Skeletal muscle cell (primary cell): ENCODE measurements at regions not wholly inside any gene's neighbourhood (a gene's known extent, or its start where the extent isn't known, plus 50 kb on each side); places are given as distances from the start of the nearest gene placed in this dataset.

Experiments used
- DNase-seq: peaks from one replicate; pipeline ENCODE4 v3.0.0-alpha.2; 2010; ENCODE audit warnings: low read depth
- H3K4me3 ChIP-seq: 2 replicates; pipeline ENCODE4 v1.5.1; 2011; ENCODE audit warnings: low read depth, mild to moderate bottlenecking, control low read depth, low read length, moderate library complexity

DNA sequence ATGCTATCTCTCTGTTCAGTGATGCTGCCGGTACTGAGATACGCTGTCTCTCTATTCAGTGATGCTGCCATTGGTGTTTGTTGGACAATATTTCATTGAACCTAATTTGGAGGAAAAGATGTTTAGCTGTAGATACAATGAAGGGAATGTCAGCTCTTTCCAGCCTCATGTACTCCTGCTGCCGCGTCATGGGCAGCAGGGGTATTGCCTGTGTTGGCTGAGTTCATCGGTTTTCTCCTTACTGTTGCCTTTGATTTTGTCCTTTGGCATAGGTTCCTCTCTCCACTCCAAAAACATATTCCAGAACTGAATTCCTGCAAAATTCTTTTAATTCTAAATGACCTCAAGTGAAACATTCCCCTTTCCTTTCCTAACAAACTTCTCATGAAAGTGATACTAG is 942.6 kb downstream of the NLGN4Y start:
- no peak for DNase-seq
- H3K4me3 ChIP-seq, result no peak overlapping the region

DNA sequence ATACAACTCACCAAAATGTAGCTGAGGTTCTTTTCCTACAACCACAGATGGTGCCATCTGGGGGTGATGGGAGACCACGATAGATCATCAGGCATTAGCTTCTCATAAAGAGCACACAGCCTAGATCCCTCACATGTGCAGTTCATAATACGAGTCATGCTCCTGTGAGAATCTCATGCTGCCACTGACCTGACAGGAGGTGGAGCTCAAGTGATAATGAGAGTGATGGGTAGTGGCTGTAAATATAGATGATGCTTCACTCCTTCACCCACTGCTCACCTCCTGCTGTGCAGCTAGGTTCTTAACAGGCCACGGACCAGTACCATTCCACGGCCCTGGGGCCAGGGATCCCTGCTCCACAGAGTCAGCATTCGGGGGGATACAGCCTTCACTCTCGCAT is 943.8 kb downstream of the NLGN4Y start:
- DNase-seq, result no peak
- no peak overlapping the region for H3K4me3 ChIP-seq

DNA sequence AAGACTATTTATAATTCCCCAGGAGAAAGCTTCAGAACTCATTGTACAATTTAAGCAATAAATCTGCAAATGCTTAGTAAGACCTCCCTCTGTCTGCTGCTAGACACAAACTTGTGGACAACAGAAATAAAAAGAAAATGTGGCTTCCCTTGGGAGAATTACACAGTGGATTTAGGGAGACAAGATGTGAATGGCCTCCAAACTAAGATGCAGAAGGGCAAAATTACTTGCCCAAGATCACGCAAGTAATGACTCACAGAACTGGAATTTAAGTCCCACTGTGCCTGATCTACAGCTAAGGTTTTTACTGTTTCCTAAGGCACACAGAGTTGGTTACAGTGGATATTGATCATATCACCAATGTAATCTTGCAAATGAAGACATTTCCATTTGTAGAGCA is 947.0 kb downstream of the NLGN4Y start:
- DNase-seq, result peak; percentile 14
- H3K4me3 ChIP-seq, result no peak overlapping the region

DNA sequence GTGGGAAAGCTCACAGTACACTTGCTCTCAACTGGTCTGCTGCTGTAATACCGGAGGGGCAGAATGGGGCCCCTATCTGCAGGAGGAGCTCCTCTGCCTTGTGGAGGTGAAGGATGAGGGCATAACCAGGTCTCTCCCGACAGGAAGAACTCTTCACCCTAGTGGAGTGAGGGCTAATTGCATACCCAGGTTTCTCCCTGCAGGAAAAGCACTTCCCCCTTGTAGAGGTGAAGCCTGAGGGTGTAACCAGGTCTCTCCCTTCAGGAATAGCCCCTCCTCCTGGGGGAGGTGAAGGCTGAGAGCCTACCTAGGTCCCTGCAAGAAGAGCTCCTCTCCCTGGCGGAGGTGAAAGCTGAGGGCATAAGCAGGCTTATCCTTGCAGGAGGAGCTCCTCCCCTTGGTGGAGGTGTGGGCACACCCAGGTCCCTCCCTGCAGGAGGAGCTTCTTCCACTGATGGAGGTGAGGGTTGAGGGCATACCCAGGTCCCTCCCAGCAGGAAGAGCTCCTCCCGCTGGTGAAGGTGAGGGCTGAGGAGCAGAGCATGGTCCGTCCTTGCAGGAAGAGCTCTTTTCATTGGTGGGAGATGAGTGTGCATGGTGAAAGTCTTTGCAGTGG is 954.1 kb downstream of the NLGN4Y start:
- H3K4me3 ChIP-seq, result no peak overlapping the region
- DNase-seq, result no peak

DNA sequence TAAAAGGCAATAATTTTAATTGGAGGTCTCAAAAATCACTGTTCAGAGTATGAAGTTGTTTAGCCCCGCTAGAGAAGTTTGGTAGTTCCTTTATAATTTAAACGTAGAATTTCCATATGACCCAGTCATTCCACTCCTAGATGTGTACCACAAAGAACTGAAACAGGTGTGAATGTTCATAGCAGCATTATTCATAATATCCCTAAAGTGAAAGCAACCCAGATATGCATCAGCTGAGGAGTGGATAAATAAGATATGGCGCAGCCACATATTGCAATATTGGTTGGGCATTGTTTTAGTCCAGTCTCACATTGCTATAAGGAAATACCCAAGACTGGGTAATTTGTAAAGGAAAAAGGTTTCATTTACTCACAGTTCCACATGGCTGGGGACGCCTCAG is 976.2 kb downstream of the NLGN4Y start:
- no peak for DNase-seq
- no peak overlapping the region for H3K4me3 ChIP-seq

- no peak overlapping the region for H3K4me3 ChIP-seq
- no peak for DNase-seq
Measured at GRCh38 chrY:15501181-15501580, 976.9 kb downstream of the NLGN4Y start.

DNA sequence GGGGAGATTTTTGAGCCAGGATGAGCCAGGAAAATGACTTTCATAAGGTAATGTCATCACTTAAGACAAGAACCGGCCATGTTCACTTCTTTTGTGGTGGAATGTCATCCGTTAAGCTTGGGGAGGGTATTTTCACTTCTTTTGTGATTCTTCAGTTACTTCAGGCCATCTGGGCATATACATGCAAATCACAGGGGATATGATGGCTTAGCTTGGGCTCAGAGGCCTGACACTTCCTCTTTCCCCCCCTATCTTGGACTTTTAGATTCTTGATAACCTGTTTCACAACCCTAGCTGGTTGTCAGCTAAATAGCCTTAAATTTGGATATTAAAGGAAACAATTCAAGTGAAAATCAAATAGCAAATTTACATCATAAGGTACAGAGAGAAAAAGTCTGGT is 986.0 kb downstream of the NLGN4Y start:
- no peak overlapping the region for H3K4me3 ChIP-seq
- DNase-seq, result no peak

DNA sequence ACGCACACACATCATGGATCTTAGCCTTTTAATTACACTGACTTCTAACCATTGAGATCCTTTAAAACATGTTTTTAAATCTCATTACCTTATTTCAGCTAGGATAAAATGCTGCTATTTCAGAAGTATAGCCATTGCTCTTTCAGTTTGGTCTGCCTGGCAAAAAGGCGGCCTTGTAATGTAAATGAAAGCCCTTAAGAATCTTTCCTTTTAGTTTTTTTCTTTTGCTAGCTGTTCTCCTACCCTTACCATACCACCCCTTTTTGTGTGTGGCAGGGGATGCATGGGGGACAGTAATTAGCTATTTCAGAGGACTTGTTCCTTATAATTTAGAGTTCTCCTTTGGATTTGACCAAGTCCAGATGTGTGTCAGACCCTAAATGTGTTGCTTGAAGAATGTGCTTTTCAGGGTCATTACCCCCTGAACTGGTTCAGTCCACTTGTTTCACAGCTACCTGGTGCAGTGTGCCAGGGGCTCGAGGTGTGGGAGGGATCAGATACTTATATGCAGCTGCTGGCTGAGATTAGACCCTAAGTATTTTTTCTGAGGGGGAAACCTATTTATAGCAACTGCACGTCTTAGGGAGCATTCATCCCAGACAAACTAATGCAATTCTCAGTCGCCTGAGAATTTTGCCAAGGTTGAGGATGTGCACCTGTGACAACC is 986.8 kb downstream of the NLGN4Y start:
- DNase-seq, result no peak
- H3K4me3 ChIP-seq, result no peak overlapping the region

- H3K4me3 ChIP-seq, result no peak overlapping the region
- DNase-seq, result no peak
Measured at GRCh38 chrY:15535131-15535530, 1010.8 kb downstream of the NLGN4Y start.

- DNase-seq, result peak; percentile 86
- no peak overlapping the region for H3K4me3 ChIP-seq
Measured at GRCh38 chrY:15535784-15536511, 1011.6 kb downstream of the NLGN4Y start.

GRCh38 chrY:15540516-15540915 is 1016.2 kb downstream of the NLGN4Y start:
- no peak for DNase-seq
- H3K4me3 ChIP-seq, result no peak overlapping the region

DNA sequence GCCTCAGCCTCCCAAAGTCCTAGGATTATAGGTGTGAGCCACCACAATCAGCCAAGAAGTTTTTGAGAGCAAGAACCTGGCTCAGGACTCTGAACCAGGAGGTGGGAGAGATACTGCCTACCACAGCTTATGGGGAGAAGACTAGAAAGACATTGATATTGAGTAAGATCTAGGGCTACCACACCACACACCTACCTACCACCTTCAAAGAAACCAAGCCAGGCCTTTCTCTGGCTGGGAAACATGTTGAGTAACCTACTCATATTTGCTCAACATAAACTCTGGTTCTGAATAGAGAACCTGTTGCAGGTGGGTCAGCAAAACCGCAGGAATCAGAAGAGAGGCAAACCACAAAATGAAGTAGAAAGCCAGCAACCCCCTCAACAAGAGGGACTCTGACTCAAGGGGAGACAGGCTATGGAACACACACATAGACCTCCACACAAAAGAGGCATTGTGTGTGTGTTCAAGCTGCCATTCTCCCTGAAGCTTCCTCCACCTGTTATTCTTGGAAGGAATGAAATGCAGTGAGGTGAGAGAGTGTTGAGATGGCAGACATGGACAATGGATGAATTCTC is 1021.9 kb downstream of the NLGN4Y start:
- no peak overlapping the region for H3K4me3 ChIP-seq
- no peak for DNase-seq

GRCh38 chrY:15552074-15552473 is 1027.7 kb downstream of the NLGN4Y start:
- H3K4me3 ChIP-seq, result no peak overlapping the region
- DNase-seq, result no peak

- no peak for DNase-seq
- H3K4me3 ChIP-seq, result no peak overlapping the region
Measured at GRCh38 chrY:15554991-15555390, 1030.7 kb downstream of the NLGN4Y start.

DNA sequence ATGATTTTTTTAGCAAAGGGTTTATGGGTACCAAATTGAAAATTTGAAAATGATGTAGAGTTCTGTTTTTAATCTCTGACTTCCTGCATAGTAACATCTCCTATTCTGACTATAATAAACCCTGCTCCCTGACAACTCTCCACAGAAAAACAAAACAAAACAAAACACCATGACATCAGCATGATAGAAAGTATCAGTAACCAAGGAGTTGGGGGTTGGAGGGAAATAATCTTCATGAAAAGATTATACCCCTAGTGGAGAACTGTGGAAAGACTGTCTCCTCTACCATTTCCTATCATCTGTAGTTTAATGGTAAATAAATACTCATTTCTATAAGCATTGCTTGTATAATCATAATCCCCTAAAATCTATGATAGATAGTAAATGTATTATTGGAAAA is 1034.8 kb downstream of the NLGN4Y start:
- DNase-seq, result no peak
- H3K4me3 ChIP-seq, result no peak overlapping the region

DNA sequence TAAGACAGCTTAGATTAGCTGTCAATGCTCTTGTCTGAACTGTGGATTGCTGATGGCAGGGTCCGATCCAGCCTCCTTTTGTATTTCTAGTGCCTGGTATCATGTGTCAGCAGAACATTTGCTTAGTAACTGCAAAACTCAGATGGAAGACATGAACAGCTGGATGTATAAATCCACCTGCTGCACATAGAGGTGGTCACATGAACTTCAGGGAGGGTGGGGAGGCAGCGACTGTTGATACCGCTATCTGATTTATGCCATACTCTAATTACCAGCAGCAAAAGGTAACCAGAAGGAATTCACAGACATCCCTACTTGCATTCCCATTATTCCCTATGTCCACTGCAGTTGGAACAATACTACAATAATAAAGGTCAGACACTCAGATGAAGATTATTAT is 1036.5 kb downstream of the NLGN4Y start:
- H3K4me3 ChIP-seq, result no peak overlapping the region
- DNase-seq, result no peak

- no peak for DNase-seq
- no peak overlapping the region for H3K4me3 ChIP-seq
Measured at GRCh38 chrY:15561501-15562289, 1037.4 kb downstream of the NLGN4Y start.

- DNase-seq, result no peak
Measured at GRCh38 chrY:15577886-15578285, 1053.6 kb downstream of the NLGN4Y start.

GRCh38 chrY:15578761-15579160 is 1054.4 kb downstream of the NLGN4Y start:
- DNase-seq, result peak; percentile 29
- no peak overlapping the region for H3K4me3 ChIP-seq

More at GRCh38 chrY:15577886-15578285, 1053.6 kb downstream of the NLGN4Y start:
- H3K4me3 ChIP-seq, result no peak overlapping the region

DNA sequence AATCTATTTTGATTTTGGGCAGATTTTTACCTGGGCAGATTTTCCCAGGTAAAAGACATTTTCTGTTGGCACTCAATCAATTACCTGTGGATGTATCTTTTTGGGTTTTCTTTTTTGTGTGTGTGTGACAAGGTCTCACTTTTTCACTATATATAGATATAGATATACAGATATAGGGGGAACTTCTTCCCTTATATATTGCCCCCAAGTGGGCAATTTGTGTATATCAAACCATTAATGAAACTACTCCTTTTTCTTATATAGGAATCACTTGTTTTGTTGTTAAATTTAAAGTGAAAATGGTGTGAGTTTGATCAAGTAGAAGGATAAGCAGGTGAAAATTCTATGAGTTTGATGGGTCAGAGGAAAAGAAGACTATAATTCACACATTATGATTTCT is 1054.9 kb downstream of the NLGN4Y start:
- no peak overlapping the region for H3K4me3 ChIP-seq
- no peak for DNase-seq
